Testis (tissue), 2 donors: ENCODE measurements at regions not wholly inside any gene's neighbourhood (a gene's known extent, or its start where the extent isn't known, plus 50 kb on each side); places are given as distances from the start of the nearest gene placed in this dataset.

Experiments
- DNase-seq: peaks from one replicate; pipeline ENCODE4 v3.0.0-alpha.2; 2019
- H3K27ac ChIP-seq, 2 donors: fragments of 200-600 bp; sonication (generic); one replicate each; pipeline ENCODE4 v1.5.1; 2019
- H3K27me3 ChIP-seq: fragments of 200-600 bp; sonication (generic); one replicate; pipeline ENCODE4 v1.5.1; 2019
- H3K36me3 ChIP-seq: fragments of 200-600 bp; sonication (generic); one replicate; pipeline ENCODE4 v1.5.1; 2017; ENCODE audit warnings: low read depth; ENCODE audit errors: missing control alignments
- H3K4me1 ChIP-seq: fragments of 200-600 bp; sonication (generic); one replicate; pipeline ENCODE4 v1.5.1; 2019
- H3K4me3 ChIP-seq, 2 donors: fragments of 200-600 bp; sonication (generic); one replicate each; pipeline ENCODE4 v1.5.1; 2017 to 2019
- H3K9me3 ChIP-seq: fragments of 200-600 bp; sonication (generic); one replicate; pipeline ENCODE4 v1.5.1; 2017
- CTCF ChIP-seq, 3 experiments: fragments of 450-650 bp in 2 of 3; fragments of 200-600 bp in 1 of 3; sonication (generic) in 1 of 3; IDR thresholded peaks; one replicate each; pipeline ENCODE4 v1.5.1; 2016 to 2019; ENCODE audit warnings: antibody characterized with exemption in 3 of 3, mild to moderate bottlenecking in 2 of 3, moderate library complexity in 1 of 3
- POLR2A ChIP-seq: fragments of 450-650 bp; IDR thresholded peaks from one replicate; pipeline ENCODE4 v1.6.1; 2017; ENCODE audit warnings: antibody characterized with exemption, mild to moderate bottlenecking, moderate library complexity
- WGBS, 2 donors: methylation state at CpG; one replicate each; pipeline ENCODE4 v1.1.5; 2018; 5-methylcytosine and 5-hydroxymethylcytosine counted together
- intact Hi-C: fragments of 100-400 bp; cut with DNase I; formaldehyde crosslinking; loops from one replicate; pipeline ENCODE4 v1.15.1; 2023; ENCODE audit warnings: low total_unique reads

- 82 to 88% methylated on average over 9 of the region's 9 CpGs for WGBS, 2 donors
- Histone ChIP-seq H3K36me3 (no peaks in the 10 kb centered on the region), H3K4me1 (no peaks in the 10 kb centered on the region), H3K27me3 (no peaks in the 10 kb centered on the region), H3K4me3 (no peak overlapping the region), H3K9me3 (no peaks in the 10 kb centered on the region), H3K27ac (no peak overlapping the region)
- intact Hi-C loops = no loop called here
- TF ChIP-seq CTCF (IDR thresholded peaks at IDR 0.05) = no peak
- TF ChIP-seq POLR2A = no peak
- no peak for DNase-seq
Measured at GRCh38 chr6:155582016-155582991, 126.7 kb upstream of the NOX3 start.

- Histone ChIP-seq H3K9me3 (no peaks in the 10 kb centered on the region), H3K27me3 (no peaks in the 10 kb centered on the region), H3K4me3 (no peak overlapping the region), H3K36me3 (no peaks in the 10 kb centered on the region), H3K4me1 (no peaks in the 10 kb centered on the region), H3K27ac (no peak overlapping the region)
- no peak for DNase-seq
- intact Hi-C loops = no loop called here
- WGBS, 2 donors = 63 to 70% methylated on average over 2 of the region's 2 CpGs
- no peak for TF ChIP-seq CTCF (IDR thresholded peaks at IDR 0.05)
- no peak for TF ChIP-seq POLR2A
Measured at GRCh38 chr6:155580904-155581303, 125.3 kb upstream of the NOX3 start.

GRCh38 chr6:155578251-155578650 is 122.6 kb upstream of the NOX3 start:
- DNase-seq = no peak
- Histone ChIP-seq H3K27ac (no peak overlapping the region), H3K9me3 (no peaks in the 10 kb centered on the region), H3K27me3 (no peaks in the 10 kb centered on the region), H3K4me1 (no peaks in the 10 kb centered on the region), H3K36me3 (no peaks in the 10 kb centered on the region), H3K4me3 (no peak overlapping the region)
- intact Hi-C loops = no loop called here
- TF ChIP-seq POLR2A (no peak), CTCF (IDR thresholded peaks at IDR 0.05) (no peak)

GRCh38 chr6:155561966-155562364 is 106.3 kb upstream of the NOX3 start:
- H3K4me1 ChIP-seq = no peaks in the 10 kb centered on the region
- no peaks in the 10 kb centered on the region for H3K9me3 ChIP-seq
- H3K27ac ChIP-seq = no peak overlapping the region
- no peaks in the 10 kb centered on the region for H3K27me3 ChIP-seq
- no peak for DNase-seq
- intact Hi-C loops = no loop called here
- no peak overlapping the region for H3K4me3 ChIP-seq
- 87 to 93% methylated on average over 4 of the region's 4 CpGs for WGBS, 2 donors
- no peaks in the 10 kb centered on the region for H3K36me3 ChIP-seq
- no peak for TF ChIP-seq POLR2A
- no peak for TF ChIP-seq CTCF (IDR thresholded peaks at IDR 0.05)
